OCI-LY3 (cell line): ENCODE measurements at regions not wholly inside any gene's neighbourhood (a gene's known extent, or its start where the extent isn't known, plus 50 kb on each side); places are given as distances from the start of the nearest gene placed in this dataset.

Experiments
- H2AFZ ChIP-seq: fragments of 200-600, 300-600 bp; shearing (Covaris generic); 2 replicates; pipeline ENCODE4 v1.6.0; 2014; ENCODE audit warnings: antibody characterized with exemption, low read depth, low read length
- H3K27ac ChIP-seq: fragments of 200-600, 300-600 bp; sonication (generic); 2 replicates; pipeline ENCODE4 v1.5.1; 2014; ENCODE audit warnings: mild to moderate bottlenecking, low read length, moderate library complexity, mixed read lengths
- H3K27me3 ChIP-seq: fragments of 200-600, 300-600 bp; sonication (generic); 2 replicates; pipeline ENCODE4 v1.6.1; 2014; ENCODE audit warnings: low read depth, low read length, mixed read lengths
- H3K36me3 ChIP-seq: fragments of 200-600, 300-600 bp; sonication (generic); replicated peaks from 2 replicates; pipeline ENCODE3; 2014; ENCODE audit warnings: low read depth, low read length, mixed read lengths
- H3K4me1 ChIP-seq: fragments of 300-600, 200-600 bp; sonication (generic); 2 replicates; pipeline ENCODE4 v1.6.1; 2014; ENCODE audit warnings: low read length, mixed read lengths
- H3K4me2 ChIP-seq: fragments of 200-600, 300-600 bp; sonication (generic); 2 replicates; pipeline ENCODE4 v1.6.1; 2014; ENCODE audit warnings: low read length, mixed read lengths
- H3K4me3 ChIP-seq: fragments of 300-600, 200-600 bp; sonication (generic); 2 replicates; pipeline ENCODE4 v1.5.1; 2014; ENCODE audit warnings: antibody characterized with exemption, mild to moderate bottlenecking, low read length, moderate library complexity
- H3K79me2 ChIP-seq: fragments of 300-600, 200-600 bp; shearing (Covaris generic); 2 replicates; pipeline ENCODE4 v1.6.1; 2014; ENCODE audit warnings: mild to moderate bottlenecking, low read length, mixed read lengths
- H3K9ac ChIP-seq: fragments of 300-600, 200-600 bp; shearing (Covaris generic); 2 replicates; pipeline ENCODE4 v1.6.0; 2014; ENCODE audit warnings: mild to moderate bottlenecking, low read length, moderate library complexity
- H3K9me3 ChIP-seq: fragments of 200-600, 300-600 bp; shearing (Covaris generic); 2 replicates; pipeline ENCODE4 v1.6.1; 2014; ENCODE audit warnings: low read length, mixed read lengths; ENCODE audit not compliant: insufficient read depth
- H4K20me1 ChIP-seq: fragments of 200-600, 300-600 bp; sonication (generic); 2 replicates; pipeline ENCODE4 v1.6.1; 2016; ENCODE audit warnings: low read length, mixed read lengths; ENCODE audit not compliant: insufficient read depth
- EZH2phosphoT487 ChIP-seq: fragments of 200-600 bp; shearing (Covaris generic); IDR thresholded peaks from 2 replicates; pipeline ENCODE4 v1.6.1; 2018; ENCODE audit warnings: antibody characterized with exemption, mixed run types, low read depth
- TF ChIP-seq, protein P1 (sequence below): fragments of 200-600, 300-600 bp; sonication (generic); IDR thresholded peaks from 2 replicates; pipeline ENCODE4 v1.5.1; 2014; ENCODE audit warnings: antibody characterized with exemption, low read length, low read depth

DNA sequence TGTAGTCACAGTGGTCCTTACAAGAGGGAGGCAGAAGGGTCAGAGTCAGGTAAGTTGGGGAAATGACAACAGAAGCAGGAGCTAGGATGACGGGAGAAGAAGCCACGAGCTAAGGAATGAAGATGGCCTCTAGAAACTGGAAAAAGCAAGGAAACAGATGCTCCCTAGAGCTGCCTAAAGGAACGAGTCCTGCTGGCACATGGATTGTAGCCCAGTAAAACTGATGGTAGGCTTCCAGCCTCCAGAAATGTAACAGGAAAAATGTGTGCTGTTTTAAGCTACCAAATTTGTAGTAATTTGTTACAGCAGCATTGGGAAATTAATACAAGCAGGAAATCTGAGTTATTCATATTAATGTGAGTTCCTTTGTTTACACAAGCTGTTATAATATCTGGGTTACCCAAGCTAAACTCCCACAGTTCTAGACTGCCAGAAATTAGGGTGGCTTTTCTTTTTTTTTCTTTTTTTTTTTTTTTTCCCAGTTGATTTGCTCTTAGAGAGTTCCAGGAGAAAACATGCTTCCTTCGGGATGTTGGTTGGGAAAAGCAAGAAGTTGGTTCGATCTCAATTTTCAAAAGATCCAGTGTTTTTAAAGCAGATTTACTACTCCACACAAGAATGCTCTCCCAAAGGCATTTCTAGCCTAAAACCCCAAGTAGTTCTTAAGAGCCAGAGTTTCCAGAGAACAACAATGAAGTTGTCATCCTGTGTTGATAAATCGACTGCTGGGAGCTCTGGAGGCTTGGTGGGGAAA, 400.0 kb upstream of the SLC24A2 start:
- Histone ChIP-seq H3K4me2 (no peak overlapping the region), H3K27me3 (peaks cover 20% of the 10 kb centered on the region), H3K4me1 (no peaks in the 10 kb centered on the region), H3K9me3 (no peaks in the 10 kb centered on the region), H4K20me1 (no peaks in the 10 kb centered on the region), H3K79me2 (no peaks in the 10 kb centered on the region), H3K36me3 (no peaks in the 10 kb centered on the region), H3K9ac (no peak overlapping the region), H3K27ac (no peak overlapping the region), H2AFZ (no peak overlapping the region), H3K4me3 (no peak overlapping the region)
- TF ChIP-seq, protein P1, sequence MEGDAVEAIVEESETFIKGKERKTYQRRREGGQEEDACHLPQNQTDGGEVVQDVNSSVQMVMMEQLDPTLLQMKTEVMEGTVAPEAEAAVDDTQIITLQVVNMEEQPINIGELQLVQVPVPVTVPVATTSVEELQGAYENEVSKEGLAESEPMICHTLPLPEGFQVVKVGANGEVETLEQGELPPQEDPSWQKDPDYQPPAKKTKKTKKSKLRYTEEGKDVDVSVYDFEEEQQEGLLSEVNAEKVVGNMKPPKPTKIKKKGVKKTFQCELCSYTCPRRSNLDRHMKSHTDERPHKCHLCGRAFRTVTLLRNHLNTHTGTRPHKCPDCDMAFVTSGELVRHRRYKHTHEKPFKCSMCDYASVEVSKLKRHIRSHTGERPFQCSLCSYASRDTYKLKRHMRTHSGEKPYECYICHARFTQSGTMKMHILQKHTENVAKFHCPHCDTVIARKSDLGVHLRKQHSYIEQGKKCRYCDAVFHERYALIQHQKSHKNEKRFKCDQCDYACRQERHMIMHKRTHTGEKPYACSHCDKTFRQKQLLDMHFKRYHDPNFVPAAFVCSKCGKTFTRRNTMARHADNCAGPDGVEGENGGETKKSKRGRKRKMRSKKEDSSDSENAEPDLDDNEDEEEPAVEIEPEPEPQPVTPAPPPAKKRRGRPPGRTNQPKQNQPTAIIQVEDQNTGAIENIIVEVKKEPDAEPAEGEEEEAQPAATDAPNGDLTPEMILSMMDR: no peak
- TF ChIP-seq EZH2phosphoT487: no peak

DNA sequence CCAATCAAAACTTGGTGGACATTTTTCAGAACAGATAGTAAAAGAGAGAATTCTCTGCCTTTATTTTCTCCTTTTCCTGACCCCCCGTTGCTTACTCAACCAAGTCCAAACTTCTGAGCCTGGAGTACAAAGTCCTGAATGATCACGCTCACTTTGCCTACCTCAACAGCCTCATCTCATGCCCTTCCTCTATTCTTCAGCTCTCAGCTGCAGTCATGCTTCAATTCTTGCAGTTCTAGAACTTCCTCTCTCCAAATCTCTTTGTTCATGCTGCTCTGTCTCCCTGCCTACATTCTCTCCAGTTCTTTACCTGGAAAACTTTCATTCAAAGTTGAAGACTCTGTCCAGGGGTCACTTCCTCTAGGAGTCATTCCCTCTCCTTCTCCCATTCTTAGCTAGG, 398.5 kb upstream of the SLC24A2 start:
- Histone ChIP-seq H3K79me2 (no peaks in the 10 kb centered on the region), H3K27ac (no peak overlapping the region), H3K4me3 (no peak overlapping the region), H3K9me3 (no peaks in the 10 kb centered on the region), H2AFZ (no peak overlapping the region), H4K20me1 (no peaks in the 10 kb centered on the region), H3K27me3 (peaks cover 23% of the 10 kb centered on the region), H3K36me3 (no peaks in the 10 kb centered on the region), H3K4me2 (no peak overlapping the region), H3K4me1 (no peaks in the 10 kb centered on the region), H3K9ac (no peak overlapping the region)
- no peak for TF ChIP-seq EZH2phosphoT487
- TF ChIP-seq, protein P1: no peak

DNA sequence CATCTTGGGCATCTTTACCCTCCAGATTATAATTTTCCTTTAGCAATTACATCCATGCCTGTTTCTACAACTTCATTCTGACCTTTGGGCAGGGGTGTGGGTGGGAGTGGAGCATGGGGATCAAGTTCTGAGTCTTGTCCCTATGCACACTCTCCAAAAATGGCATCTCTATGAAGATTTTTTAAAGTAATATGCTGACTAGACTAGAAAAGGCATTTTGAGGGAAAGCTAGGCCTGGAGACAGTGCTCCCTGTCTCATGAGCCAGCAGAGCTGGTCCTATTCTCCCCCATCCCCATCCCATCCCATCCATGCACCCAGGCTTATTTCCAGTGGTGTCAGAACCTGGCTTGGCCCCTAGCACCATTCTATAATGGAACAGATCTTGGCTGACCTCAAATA, 398.0 kb upstream of the SLC24A2 start:
- Histone ChIP-seq H3K27ac (no peak overlapping the region), H3K36me3 (no peaks in the 10 kb centered on the region), H3K9me3 (no peaks in the 10 kb centered on the region), H3K4me3 (no peak overlapping the region), H3K4me1 (no peaks in the 10 kb centered on the region), H4K20me1 (no peaks in the 10 kb centered on the region), H2AFZ (no peak overlapping the region), H3K27me3 (peaks cover 22% of the 10 kb centered on the region), H3K4me2 (no peak overlapping the region), H3K79me2 (no peaks in the 10 kb centered on the region), H3K9ac (no peak overlapping the region)
- no peak for TF ChIP-seq EZH2phosphoT487
- TF ChIP-seq, protein P1: no peak

DNA sequence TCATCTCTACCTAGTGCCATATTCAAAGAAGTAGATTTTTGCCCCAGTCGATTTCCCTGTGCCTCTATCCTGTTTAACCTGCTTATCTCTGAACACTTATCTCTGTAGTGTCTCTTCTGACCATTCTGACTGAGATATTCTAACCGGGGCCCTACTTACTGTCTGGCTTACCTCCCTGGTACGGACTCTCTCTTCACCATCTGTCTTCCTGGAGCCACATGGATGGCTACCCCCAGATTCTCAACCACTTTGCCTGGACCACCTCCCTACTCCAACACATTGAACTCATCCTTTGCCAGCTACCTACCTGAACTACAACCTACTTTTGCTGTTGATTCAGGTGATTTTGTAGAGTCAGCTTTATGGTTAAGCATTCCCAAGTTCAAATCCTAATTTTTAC, 397.4 kb upstream of the SLC24A2 start:
- no peaks in the 10 kb centered on the region for H3K79me2 ChIP-seq
- no peaks in the 10 kb centered on the region for H3K4me1 ChIP-seq
- no peaks in the 10 kb centered on the region for H3K9me3 ChIP-seq
- peaks cover 19% of the 10 kb centered on the region for H3K27me3 ChIP-seq
- no peaks in the 10 kb centered on the region for H4K20me1 ChIP-seq
- TF ChIP-seq EZH2phosphoT487: no peak
- TF ChIP-seq, protein P1: no peak
- no peak overlapping the region for H3K4me3 ChIP-seq
- H2AFZ ChIP-seq: no peak overlapping the region
- H3K9ac ChIP-seq: no peak overlapping the region
- no peak overlapping the region for H3K27ac ChIP-seq
- no peak overlapping the region for H3K4me2 ChIP-seq
- H3K36me3 ChIP-seq: no peaks in the 10 kb centered on the region
